ENCODE measurements at regions not wholly inside any gene's neighbourhood (a gene's known extent, or its start where the extent isn't known, plus 50 kb on each side); places are given as distances from the start of the nearest gene placed in this dataset.
"Not testable (repeated sequence)": the region's sequence is repeated elsewhere in the genome, so short reads cannot be mapped to it uniquely, and the experiment has no call there.

DNA sequence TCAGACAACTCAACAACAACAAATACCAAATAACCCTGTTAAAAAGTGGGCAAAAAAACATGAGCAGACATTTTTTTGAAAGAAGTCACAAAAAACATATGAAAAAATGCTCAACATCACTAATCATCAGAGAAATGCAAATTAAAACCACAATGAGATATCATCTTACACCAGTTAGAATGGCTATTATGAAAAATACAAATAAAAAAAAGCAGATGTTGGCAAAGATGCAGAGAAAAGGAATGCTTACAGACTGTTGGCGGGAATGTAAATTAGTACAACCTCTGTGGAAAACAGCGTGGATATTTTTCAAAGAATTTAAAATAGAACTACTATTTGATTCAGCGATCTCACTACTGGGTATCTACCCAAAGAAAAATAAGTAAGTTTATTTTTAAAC lies 114.0 kb downstream of the SLC38A4 start:
- DNase-seq = no peak

DNA sequence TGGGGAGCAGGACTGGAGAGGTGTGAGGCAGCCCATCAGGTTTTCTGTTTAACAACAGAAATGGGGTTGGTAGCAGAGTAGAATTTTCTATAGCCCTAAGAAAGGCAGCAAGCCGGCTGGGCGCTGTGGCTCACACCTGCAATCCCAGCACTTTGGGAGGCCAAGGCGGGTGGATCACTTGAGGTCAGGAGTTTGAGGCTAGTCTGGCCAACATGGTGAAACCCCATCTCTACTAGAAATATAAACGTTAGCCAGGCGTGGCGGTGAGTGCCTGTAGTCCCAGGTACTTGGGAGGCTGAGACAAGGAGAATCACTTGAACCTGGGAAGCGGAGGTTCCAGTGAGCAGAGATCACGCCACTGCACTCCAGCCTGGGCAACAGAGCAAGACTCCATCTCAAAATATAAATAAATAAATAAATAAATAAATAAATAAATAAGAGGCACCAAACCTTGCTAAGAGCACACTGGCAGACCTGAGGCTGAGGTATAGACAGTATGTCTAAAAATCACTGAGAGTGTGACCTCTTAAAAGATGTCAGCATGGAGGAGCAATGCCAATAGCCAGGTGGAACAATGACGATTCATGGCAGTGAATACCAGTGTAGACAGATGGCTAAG lies 115.6 kb downstream of the SLC38A4 start:
- no peak for DNase-seq

DNA sequence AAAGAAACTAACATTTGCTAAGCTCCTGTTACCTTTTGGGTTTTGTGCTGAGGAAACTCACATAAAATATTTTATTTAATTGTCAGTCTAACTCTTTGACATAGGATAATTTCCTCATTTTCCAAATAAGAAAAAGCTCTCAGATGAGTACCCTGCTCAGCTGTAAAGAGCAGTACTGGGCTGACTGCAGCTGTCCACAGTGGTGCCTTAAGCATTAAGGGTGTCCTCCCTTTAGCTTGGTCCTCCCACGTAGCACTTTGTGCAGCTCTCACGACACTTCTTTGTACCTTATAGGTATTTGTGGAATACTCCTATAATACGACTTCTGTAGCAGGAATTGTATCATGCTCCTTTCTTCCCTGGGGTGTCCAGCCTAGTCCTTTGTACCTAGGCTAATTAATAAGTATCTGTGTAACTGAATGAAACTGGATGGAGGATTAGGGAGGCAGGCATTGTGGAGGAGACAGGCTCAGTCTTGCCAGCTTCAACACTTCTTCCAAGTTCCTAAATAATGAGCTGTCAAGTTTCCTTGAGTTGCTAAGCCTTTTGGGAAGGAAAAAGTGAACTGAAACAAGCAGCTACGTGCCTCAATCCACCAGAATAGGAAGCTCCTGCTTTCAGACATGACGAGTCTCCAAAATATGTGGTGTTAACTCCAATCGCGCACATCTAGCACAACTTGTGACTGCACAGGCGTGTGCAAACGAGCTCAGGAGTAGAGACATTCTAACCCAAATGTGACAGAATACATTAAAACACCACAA lies 123.0 kb downstream of the SLC38A4 start:
- DNase-seq = no peak

DNA sequence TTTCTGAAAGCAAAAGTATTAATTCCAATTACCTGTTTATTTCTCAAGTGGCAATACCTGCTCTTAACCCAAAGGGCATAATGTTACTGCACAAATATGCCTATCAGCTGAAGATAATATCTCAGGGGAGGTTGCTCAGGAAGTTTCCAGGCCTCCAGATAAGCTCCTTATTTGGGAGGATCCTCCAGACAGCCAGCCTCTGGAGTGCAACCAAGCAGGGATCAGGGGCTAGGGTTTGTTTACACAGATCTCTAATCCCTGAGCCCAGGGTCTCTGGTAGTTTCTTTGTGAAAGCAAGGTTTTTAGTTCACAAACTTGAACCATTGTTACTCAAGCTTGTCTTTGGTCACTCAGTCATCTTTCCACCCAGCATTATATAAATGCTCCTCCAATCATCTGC lies 124.4 kb downstream of the SLC38A4 start:
- DNase-seq = no peak

DNA sequence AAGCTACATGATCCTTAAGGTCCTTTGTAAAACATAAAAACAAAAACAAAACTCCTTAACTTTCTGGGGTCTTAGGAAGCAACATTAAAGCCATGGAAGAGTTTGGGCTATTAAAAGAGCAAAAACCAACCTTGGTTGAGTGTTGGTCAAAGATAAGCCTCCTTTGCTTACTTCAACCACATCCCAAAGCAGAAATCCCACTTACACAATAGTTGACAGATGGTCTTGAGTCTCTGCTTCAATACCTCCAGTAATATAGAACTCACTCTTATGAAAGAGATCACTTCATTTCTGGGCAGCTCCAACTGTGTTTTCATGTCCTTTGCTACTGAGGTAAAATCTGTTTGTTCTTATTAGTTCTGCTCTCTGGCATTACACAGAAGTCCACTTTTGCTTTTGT lies 125.8 kb downstream of the SLC38A4 start:
- DNase-seq = no peak

DNA sequence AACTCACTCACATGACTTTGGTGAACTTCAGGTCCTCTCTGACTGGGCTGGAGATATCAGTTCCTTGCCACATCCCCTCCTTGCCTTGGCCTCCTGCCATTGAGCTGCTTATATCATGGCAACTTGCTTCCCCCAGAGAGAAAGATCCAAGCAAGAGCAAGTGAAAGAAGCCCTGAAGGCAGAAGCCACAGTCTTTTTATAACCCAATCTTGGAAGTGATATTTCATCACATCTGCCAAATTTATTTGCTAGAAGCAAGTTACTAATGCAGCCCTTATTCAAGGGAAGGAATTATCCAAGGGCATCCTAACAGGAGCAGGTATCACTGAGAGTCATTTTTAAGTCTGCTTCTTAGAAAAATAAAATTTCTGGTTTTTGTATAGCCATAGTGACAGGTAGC lies 127.8 kb downstream of the SLC38A4 start:
- no peak for DNase-seq

DNA sequence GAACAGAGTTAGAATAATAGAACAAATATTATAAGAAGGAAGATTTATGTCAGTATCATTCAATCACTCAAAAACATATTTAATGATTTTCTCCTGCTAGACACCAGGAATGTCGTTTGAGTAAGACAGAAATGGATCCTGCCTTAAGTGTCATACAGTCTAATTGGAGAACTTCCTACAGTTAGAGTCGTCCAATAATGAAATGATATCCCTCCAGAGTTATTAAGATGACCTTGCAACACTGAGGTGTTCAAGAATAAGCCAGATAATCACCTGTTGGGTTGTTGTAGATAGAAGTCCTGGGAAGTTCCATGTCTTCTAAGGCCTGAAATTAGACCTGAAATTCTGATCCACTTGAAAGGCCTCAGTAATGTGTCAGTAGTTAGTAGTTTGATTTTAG lies 132.3 kb downstream of the SLC38A4 start:
- no peak for DNase-seq

DNA sequence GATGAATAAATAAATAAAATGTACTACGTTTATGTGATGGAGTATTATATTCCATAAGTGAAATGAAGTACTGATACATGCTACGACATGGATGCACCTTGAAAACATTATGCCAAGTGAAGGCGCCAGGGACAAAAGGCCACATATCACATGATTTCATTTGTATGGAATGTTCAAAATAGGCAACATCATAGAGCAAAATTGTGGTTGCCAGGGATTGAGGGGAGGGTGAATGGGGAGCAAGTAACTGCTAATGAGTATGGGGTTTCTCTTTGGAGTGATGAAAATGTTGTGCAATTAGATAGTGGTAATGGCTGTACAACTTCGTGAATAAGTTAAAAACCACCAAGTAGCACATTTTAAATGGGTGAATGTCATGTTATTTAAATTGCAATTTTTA lies 132.8 kb downstream of the SLC38A4 start:
- no peak for DNase-seq

DNA sequence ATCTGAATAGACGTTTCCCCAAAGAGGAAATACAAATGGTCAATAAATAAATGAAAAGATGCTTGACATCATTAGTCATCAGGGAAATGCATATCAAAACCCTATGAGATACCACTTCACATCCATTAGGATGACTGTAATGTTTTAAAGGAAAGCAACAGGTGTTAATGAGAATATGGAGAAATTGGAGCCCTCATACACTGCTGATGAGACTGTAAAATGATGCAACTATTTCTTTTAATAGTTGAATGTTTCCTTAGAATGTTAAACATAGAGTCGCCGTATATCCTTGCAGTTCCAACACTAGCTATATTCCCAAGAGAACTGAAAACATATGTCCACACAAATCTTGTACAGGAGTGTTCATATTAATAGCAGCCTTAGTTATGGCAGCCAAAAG lies 133.2 kb downstream of the SLC38A4 start:
- DNase-seq = no peak

DNA sequence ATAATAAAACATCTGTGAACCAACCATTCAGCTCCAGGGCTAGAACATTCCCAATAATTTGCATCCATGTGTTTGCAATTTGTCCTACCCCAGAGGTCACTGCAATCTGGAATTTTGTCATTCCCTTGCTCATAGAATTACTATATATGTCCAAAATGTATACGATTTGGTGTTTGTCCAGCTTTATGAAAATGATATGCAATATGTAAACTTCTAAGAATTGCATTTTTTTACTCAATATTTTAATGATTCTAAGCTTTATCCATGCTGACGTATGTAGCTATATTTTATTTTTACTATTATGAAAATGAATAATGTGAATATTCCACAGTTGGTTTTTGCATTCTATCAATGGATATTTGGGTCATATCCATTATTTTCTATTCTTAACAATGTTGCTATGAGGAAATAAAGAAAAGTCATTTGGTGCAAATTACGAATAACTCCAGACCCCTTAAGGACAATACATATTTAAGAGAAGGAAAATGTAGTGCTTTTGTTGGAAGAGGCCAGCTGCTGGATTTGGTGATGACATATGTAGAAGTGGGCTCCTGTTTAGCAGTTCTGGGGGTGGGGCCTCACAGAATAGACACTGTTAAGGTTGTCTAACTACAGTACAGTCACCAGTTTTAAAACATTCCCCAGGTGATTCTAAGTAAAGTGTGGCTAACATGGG lies 139.4 kb downstream of the SLC38A4 start:
- DNase-seq = no peak

DNA sequence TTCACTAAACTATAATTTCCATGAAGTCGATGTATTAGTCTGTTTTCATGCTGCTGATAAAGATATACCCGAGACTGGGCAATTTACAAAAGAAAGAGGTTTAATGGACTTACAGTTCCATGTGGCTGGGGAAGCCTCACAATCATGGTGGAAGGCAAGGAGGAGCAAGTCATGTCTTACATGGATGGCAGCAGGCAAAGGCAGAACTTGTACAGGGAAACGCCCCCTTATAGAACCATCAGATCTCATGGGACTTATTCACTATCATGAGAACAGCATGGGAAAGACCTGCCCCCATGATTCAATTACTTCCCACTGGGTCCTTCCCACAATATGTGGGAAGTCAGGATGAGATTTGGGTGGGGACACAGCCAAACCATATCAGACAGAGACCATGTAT lies 141.6 kb downstream of the SLC38A4 start:
- DNase-seq = not testable (repeated sequence)

DNA sequence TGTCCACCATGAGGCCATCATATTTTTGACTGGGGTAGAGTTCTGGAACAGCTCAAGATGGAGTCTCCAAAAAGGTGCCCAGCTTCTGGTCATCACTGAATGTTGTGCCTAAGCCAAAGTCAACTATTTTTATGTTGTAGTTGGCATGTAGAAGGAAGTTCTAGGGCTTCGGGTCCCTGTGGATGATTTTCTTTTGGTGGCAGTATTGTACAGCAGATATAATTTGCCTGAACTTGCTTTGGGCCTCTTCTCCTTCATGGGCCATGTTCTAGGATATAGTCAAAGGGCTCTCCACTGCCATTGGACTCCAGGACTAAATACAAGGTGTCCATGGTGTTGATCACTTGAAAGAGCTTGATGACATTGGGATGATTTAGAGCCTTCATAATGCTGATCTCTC lies 143.6 kb downstream of the SLC38A4 start:
- no peak for DNase-seq

DNA sequence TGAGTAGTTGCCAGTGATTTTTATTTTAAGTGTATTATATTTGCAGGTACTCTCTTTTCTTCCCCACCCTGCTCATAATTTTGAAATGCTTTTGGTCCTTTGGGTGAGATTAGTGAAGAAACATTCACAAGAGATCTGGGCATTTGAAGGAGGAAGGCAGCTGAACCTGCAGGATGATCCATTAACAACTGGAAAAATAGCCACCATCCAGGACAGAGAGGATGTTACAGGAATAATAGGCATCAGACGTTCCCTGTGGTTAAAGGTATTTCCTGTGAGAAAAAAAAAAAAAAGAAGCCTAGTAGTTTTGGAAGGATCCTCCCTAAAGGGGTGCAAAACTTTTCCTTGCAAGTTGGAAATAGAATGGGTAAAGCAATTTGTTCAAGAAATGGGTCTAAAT lies 145.3 kb downstream of the SLC38A4 start:
- DNase-seq = no peak

DNA sequence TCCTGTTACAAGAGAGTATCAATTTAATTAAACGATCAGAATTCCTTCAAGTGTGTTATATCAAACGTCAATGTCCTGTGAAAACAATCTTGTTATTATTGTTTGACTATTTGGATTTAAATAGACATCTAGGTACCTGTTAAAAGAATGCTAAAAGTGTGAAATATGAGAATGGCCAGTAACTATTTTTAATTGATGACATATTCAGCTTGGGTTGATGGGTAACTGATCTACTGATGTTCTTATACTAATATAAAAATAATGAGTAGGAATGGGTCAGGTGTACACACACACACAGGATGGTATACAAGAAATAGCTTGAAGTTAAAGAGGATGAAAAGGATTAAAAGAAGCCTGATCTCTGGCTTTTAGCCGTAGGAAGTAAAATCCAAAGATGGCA lies 146.0 kb downstream of the SLC38A4 start:
- no peak for DNase-seq

DNA sequence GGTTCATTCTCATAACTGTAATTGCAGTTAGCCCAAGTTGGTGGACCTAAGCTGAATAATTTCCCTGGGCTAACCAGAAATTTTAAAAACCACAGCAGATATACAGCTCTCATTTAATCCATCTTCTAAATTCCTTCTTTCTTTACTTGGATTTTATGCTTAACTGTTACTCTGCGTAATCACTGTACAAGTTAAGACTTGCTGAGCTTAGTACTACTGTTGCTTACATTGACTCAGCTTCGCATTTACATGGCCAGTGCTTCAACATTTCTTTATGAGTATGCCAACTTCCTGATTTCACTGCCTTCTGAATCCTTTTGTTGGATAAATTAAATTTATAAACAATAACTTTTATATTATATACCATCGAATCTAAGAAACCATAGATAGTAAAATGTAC lies 147.4 kb downstream of the SLC38A4 start:
- DNase-seq = no peak

DNA sequence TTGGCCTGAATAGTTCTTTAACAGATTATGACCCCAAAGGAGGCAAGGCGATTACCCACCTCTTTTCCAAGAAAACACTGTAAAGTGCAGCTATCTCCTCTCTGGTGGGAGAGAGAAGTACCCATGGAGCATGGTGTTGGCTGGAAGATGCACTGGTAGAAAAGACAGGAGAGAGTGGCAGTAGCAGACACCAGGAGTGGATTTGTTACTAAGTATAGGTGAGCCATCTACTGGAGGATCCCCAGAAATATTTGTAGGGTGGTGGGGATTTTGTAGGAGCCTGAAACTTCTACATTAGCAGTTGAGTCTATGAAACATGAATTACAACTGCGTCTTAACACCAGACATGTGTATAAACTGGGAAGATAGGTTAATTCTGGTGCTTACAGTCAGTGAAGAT lies 148.0 kb downstream of the SLC38A4 start:
- DNase-seq = peak; percentile 20

DNA sequence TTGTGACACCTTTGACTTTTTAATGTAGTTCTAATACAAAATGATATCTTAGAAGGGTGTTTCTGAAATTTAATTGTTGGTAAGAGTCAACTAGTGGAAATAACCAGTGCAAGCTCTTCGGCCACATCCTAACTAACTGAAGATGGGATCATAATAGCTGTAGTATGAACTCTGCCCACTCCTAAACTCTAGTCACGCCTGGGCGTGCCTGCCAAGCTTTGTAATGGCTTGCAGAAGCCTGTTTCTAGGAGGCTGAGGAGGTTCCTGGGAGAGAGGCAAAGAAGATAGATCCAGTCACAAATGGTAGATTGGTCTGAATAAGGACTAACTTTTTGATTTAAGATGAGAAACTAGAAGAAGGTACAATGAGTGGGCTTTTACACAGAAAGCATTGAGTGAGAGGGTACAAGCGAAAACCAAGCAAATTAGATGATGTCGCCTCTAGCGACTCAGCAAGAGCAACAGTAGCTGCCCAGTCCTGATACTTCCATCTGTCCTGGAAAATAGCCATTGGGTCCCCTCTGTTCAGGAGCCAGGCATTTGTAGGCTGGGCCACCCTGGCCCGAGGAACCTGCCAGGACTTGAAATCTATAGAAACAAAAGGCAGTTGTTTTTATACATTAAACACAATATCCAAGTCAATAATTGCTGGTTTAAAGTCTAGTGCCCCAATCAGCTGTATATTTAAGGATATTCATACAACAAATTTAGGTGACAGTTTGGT lies 148.8 kb downstream of the SLC38A4 start:
- DNase-seq = no peak

DNA sequence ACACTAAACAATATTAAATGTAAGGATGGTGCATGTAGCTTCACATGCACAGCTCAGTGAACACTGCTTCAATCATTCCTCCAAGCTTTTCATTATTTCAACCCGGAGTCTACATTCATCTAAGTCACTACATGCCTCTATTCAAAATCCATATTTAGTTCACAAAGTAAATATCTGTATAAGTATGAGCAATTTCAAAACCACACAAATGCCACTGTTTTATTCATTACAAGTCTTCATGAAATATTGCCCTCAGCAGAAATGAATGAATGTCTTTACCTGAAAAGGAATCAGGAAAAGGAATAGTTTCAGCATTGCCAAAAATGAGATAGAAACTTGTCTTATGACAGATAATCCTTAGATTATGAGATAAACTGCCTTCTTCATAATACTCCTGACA lies 149.4 kb downstream of the SLC38A4 start:
- DNase-seq = peak; percentile 19

DNA sequence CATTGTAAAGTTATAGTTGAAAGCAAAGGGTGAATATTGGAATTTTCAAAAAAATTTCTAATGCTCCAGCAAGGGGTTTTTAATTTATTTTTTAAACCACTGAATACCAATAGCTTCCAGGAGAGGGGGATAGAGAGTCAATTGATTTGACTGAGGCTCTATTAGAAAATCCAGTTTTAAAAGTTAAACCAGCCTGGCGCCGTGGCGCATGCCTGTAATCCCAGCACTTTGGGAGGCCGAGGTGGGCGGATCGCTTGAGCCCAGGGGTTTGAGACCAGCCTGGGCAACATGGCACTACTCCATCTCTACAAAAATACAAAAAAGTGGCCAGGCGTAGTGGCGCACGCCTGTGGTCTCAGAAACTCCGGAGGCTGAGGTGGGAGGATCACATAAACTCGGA lies 150.1 kb downstream of the SLC38A4 start:
- peak; percentile 41 for DNase-seq

DNA sequence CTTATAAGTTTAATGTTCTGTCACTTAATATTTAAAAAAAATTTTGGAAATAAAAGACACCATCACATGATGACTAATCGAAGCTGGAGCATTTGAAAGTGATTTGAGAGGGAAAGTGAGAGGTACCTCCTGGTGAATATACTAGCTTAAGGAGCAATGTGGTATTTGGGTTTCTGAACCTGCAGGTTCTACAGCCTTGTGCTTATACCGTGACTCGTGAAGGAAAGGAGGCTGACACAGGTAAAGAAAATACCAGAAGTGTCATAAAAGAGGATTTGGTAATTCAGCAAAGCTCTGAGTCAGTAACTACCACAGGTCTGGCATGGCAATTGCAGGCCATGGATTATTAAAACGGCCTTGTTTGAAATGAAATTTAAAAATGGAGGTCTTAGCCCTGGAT lies 151.0 kb downstream of the SLC38A4 start:
- DNase-seq = no peak

DNA sequence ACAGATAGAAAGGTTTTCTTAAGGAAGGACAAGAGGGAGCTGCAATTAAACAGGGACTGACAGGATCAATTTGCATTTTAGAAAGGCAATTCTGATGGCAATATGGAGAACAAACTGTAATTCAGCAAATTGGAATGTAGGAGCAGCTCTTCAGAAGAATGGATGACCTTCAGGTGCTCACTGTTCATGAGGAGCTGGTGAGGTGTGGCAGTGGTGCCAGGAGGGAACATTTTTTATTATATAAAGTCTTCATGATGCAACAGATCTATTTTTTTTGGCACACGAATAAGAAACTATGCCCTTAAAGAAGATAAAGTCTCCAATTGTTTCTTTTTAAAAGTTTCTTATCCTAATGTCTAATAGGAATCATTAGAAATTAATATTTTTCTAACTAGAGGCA lies 151.7 kb downstream of the SLC38A4 start:
- no peak for DNase-seq

DNA sequence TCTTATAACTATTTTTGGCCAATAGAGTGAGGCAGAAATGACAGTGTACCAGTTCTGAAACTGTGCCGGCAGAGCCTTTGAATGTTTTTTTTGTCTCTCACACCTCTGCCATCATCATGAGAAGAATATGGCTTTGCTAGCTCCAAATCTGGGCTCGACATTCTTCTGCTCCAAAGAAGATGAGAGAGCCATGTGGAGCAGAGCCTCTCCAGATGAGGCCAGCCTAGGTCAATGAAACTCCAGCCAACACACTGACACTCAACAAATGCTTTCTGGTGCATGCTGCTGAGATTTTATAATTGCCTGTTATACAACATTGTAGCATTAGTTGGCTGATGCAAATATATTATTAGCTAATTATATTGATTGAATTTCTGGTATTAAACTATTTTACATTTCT lies 154.7 kb downstream of the SLC38A4 start:
- no peak for DNase-seq

DNA sequence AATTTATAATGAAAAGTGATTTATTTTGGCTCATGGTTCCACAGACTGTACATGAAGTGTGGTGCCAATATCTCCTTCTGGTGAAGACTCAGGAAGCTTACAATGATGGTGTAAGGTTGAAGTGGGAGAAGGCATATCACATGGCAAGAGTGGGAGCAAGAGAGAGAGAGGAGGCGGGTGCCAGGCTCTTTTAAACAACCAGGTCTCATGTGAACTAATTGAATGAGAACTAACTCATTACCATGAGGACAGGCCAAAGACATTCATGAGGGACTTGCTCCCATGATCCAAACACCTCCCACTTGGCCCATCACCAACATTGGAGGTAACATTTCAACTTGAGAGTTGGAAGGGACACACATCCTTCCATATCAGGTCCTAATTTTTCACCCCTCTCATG lies 155.2 kb downstream of the SLC38A4 start:
- no peak for DNase-seq

DNA sequence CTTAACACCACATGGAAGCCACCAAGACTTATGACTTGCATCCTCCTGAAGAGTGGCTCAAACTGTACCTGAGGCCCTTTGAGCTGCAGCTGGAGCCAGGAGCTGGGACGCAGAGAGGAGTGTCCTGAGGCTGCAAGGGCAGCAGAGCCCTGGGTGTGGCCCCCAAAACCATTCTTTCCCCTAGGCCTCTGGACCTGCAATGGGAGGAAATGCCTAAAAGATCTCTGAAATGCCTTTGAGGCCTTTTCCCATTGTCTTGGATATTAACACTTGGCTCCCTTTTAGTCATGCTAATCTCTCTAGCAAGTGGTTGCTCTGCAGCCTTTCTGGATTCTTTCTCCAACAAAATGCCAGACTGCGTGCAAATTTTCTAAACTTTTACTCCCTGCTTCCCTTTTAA lies 156.1 kb downstream of the SLC38A4 start:
- DNase-seq = no peak
